ENCODE measurements at regions not wholly inside any gene's neighbourhood (a gene's known extent, or its start where the extent isn't known, plus 50 kb on each side); places are given as distances from the start of the nearest gene placed in this dataset.
"Not testable (repeated sequence)": the region's sequence is repeated elsewhere in the genome, so short reads cannot be mapped to it uniquely, and the experiment has no call there.

DNA sequence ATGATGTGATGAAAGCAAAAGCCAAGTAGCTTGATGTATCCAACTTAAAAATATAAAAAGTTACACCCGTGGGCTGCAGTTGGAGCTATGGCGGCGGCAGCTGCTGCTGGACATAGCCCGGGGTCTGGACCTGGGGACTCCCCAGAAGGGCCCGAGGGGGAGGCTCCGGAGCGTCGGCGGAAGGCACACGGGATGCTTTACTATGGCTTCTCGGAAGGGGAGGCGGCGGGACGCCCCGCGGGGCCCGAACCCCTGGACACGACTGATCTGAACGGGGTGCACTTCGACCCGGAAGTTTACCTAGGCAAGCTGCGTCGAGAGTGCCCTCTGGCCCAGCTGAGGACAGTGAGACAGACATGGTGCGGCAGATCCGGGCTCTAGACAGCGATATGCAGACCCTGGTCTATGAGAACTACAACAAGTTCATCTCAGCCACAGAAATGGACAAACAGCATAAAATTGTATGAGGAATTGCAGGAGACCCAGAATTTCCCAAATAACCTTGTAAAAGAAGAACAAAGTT is 109.5 kb upstream of the EEF2KMT start:
- intact Hi-C loops (cut with DNase I), result no loop called here
- no peak for ATAC-seq
- no peak for FAIRE-seq
- Histone ChIP-seq H3K27ac (no peak overlapping the region), H3K9me3 (no peaks in the 10 kb centered on the region), H3K27me3 (no peaks in the 10 kb centered on the region), H3K4me3 (no peak overlapping the region), H3K4me1 (no peaks in the 10 kb centered on the region), H3K36me3 (no peaks in the 10 kb centered on the region)
- 77 to 82% methylated on average over 26 of the region's 26 CpGs for WGBS, 2 donors
- no peak for DNase-seq
- TF ChIP-seq, protein P1, sequence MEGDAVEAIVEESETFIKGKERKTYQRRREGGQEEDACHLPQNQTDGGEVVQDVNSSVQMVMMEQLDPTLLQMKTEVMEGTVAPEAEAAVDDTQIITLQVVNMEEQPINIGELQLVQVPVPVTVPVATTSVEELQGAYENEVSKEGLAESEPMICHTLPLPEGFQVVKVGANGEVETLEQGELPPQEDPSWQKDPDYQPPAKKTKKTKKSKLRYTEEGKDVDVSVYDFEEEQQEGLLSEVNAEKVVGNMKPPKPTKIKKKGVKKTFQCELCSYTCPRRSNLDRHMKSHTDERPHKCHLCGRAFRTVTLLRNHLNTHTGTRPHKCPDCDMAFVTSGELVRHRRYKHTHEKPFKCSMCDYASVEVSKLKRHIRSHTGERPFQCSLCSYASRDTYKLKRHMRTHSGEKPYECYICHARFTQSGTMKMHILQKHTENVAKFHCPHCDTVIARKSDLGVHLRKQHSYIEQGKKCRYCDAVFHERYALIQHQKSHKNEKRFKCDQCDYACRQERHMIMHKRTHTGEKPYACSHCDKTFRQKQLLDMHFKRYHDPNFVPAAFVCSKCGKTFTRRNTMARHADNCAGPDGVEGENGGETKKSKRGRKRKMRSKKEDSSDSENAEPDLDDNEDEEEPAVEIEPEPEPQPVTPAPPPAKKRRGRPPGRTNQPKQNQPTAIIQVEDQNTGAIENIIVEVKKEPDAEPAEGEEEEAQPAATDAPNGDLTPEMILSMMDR (IDR thresholded peaks at IDR 0.05), result no peak

DNA sequence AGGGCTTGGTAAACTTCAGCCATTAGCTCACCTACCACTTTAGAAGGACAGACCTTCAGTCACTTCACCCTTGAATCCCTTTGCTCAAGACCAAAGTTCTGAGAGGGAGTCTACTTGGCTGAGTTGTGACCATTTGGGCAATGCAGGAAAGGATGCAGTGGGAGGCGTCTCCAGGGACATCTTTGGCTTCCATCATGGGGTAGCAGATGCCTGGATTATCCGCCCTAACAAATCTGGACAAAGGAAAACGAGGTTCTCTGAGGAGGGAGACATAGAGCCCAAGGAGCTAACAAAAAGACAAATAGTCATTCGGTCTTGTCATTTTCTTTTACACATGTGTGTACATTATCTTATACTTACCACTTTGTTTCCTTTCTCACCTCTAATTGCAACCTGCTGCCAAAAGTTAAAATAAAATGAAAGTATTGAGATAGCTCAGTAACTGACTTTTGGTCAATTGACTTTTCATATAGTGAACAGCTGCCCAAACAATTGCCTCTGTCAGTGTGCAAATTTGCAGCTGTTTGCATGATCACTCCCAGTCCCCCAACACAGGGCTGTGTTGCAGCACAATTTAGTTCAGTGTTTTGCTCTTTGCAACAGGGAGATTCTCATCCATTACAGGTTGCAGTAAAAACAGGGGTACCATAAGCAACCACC is 108.9 kb upstream of the EEF2KMT start:
- no peaks in the 10 kb centered on the region for H3K9me3 ChIP-seq
- H3K4me3 ChIP-seq, result no peak overlapping the region
- ATAC-seq, result no peak
- no peaks in the 10 kb centered on the region for H3K4me1 ChIP-seq
- H3K27me3 ChIP-seq, result no peaks in the 10 kb centered on the region
- TF ChIP-seq, protein P1 (IDR thresholded peaks at IDR 0.05), result no peak
- FAIRE-seq, result no peak
- DNase-seq, result no peak
- no peaks in the 10 kb centered on the region for H3K36me3 ChIP-seq
- intact Hi-C loops (cut with DNase I), result no loop called here
- H3K27ac ChIP-seq, result no peak overlapping the region
- 41% methylated on average over 4 of the region's 4 CpGs for WGBS, 2 donors

DNA sequence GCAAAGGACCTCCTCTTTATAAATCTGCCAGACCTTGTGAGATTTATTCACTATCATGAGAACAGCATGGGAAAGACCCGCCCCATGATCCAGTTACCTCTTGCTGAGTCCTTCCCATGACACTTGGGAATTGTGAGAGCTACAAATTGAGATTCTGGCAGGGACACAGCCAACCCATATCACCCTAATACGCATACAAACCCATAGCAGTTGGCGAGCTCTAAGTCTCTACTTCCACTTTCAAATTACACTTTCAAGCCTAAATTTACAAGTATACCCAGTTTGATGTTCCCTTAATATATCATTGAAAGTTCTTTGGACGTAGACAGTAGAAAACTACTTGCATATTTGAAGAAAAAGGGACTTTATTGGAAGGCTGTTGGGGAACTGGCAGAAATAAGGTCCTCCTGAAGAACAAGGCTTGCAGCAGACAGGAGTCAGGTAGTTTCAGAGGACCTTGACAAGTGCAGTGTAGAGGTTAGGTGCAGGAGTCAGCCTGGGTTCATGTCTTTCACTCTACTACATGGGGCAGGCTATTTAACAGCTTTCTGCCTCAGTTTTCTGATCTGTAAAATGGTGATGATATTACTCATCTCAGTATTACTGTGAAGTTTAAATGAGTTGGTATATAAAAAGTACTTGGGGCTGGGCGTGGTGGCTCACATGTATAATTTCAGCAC is 107.9 kb upstream of the EEF2KMT start:
- no peak overlapping the region for H3K4me3 ChIP-seq
- ATAC-seq (no peak), DNase-seq (no peak), FAIRE-seq (no peak)
- 42 to 46% methylated on average over 5 of the region's 5 CpGs for WGBS, 2 donors
- no peaks in the 10 kb centered on the region for H3K4me1 ChIP-seq
- H3K9me3 ChIP-seq, result no peaks in the 10 kb centered on the region
- intact Hi-C loops (cut with DNase I), result no loop called here
- no peaks in the 10 kb centered on the region for H3K27me3 ChIP-seq
- H3K27ac ChIP-seq, result no peak overlapping the region
- TF ChIP-seq, protein P1 (IDR thresholded peaks at IDR 0.05), result no peak
- no peaks in the 10 kb centered on the region for H3K36me3 ChIP-seq

DNA sequence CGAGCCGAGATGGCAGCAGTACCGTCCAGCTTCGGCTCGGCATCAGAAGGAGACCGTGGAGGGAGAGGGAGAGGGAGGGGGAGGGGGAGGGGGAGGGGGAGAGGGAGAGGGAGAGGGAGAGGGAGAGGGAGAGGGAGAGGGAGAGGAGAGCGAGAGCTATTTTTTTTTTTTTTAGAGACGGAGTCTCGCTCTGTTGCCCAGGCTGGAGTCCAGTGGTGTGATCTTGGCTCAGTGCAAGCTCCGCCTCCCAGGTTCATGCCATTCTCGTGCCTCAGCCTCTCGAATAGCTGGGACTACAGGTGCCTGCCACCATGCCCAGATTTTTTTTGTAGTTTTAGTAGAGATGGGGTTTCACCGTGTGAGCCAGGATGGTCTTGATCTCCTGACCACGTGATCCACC is 106.1 kb upstream of the EEF2KMT start:
- 81 to 83% methylated on average over 5 to 13 of the region's 14 CpGs for WGBS, 2 donors
- H3K27ac ChIP-seq; ATAC-seq; H3K27me3 ChIP-seq; H3K4me3 ChIP-seq; intact Hi-C loops (cut with DNase I); H3K9me3 ChIP-seq; DNase-seq; FAIRE-seq; H3K36me3 ChIP-seq; H3K4me1 ChIP-seq: not testable (repeated sequence)

DNA sequence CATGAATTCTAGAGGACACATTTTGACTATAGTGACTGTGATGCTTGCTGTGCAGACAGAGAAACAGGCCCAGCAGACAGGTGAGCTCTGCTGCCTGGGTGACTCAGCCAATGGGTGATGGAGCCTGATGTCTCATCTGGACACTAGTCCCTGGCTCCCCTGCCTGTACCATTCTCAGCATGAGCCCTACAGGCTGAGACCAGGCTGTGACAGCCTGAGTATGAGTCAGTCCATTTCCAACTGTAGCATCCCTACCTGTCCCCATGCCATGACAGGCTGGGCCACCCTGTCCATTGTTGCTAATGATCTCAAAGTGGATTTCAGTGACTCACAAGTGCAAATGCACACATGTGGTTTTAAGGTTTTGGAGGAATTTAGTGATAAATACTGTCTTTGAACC is 102.5 kb upstream of the EEF2KMT start:
- DNase-seq, result no peak
- no peak for ATAC-seq
- no peaks in the 10 kb centered on the region for H3K36me3 ChIP-seq
- no peaks in the 10 kb centered on the region for H3K9me3 ChIP-seq
- TF ChIP-seq, protein P1 (IDR thresholded peaks at IDR 0.05), result no peak
- peaks cover 0 to 4% (median 0%) of the 10 kb centered on the region in 4 donors for H3K27me3 ChIP-seq
- no peak for FAIRE-seq
- no peak overlapping the region for H3K27ac ChIP-seq
- H3K4me3 ChIP-seq, result no peak overlapping the region
- intact Hi-C loops (cut with DNase I), result no loop called here
- no peaks in the 10 kb centered on the region for H3K4me1 ChIP-seq
